H1 (cell line): ENCODE measurements at regions not wholly inside any gene's neighbourhood (a gene's known extent, or its start where the extent isn't known, plus 50 kb on each side); places are given as distances from the start of the nearest gene placed in this dataset.

ENCODE experiments used
- CTCF ChIA-PET: fragments of 300-600 bp; sonication (Branson Sonifier 250); formaldehyde crosslinking; loops from one replicate; lab custom pipeline; 2021; ENCODE audit not compliant: partially characterized antibody; lab: Charles Lee
- POLR2A ChIA-PET: fragments of 300-600 bp; sonication (Branson Sonifier 250); formaldehyde crosslinking; loops from one replicate; lab custom pipeline; 2021; ENCODE audit warnings: inconsistent platforms; ENCODE audit not compliant: partially characterized antibody; lab: Charles Lee
- DNase-seq, 2 experiments: peaks; one replicate each; pipeline versions ENCODE4 v3.0.0 to v3.0.0-alpha.2; 2010 to 2022; ENCODE audit warnings: low spot score in 2 of 2, low read depth in 1 of 2, mixed read lengths in 1 of 2
- FAIRE-seq: peaks from 2 replicates; lab custom pipeline; 2011; peaks lifted over from hg19 to GRCh38; lab: Jason Lieb, UNC
- H2AFZ ChIP-seq: 2 replicates; pipeline ENCODE4 v1.8.1; 2012; ENCODE audit warnings: low read length, inconsistent platforms
- H2AK5ac ChIP-seq: 2 replicates; pipeline ENCODE4 v1.6.1; 2013; ENCODE audit warnings: low read depth, low read length
- H2BK120ac ChIP-seq: replicated peaks from 2 replicates; pipeline ENCODE3; 2013; ENCODE audit warnings: low read depth, low read length, inconsistent platforms
- H2BK12ac ChIP-seq: 2 replicates; pipeline ENCODE4 v1.6.1; 2013; ENCODE audit warnings: low read depth, low read length
- H2BK15ac ChIP-seq: 2 replicates; pipeline ENCODE4 v1.6.1; 2013; ENCODE audit warnings: low read length
- H2BK20ac ChIP-seq: 2 replicates; pipeline ENCODE4 v1.6.1; 2013; ENCODE audit warnings: low read length
- H2BK5ac ChIP-seq: 2 replicates; pipeline ENCODE4 v1.6.1; 2013; ENCODE audit warnings: low read depth, low read length
- H3K14ac ChIP-seq: 2 replicates; pipeline ENCODE4 v1.6.1; 2013; ENCODE audit warnings: inconsistent platforms; ENCODE audit not compliant: insufficient read length
- H3K18ac ChIP-seq: 2 replicates; pipeline ENCODE4 v1.6.1; 2013; ENCODE audit warnings: low read length; ENCODE audit errors: extremely low read depth
- H3K23ac ChIP-seq: 2 replicates; pipeline ENCODE4 v1.6.1; 2013; ENCODE audit warnings: inconsistent platforms; ENCODE audit not compliant: insufficient read length
- H3K23me2 ChIP-seq: 2 replicates; pipeline ENCODE4 v1.6.1; 2013; ENCODE audit warnings: low read depth, low read length
- H3K27ac ChIP-seq: 2 replicates; pipeline ENCODE4 v1.6.1; 2011; ENCODE audit warnings: low read depth, low read length, inconsistent platforms
- H3K27me3 ChIP-seq, 4 experiments: replicated peaks in 1 of 4; 1 replicate in 1 of 4; 2 replicates in 3 of 4; pipeline versions ENCODE4 v1.6.1 to v1.8.1; 2011 to 2013; ENCODE audit warnings: low read length in 3 of 4, mild to moderate bottlenecking in 3 of 4, inconsistent platforms in 2 of 4, mixed read lengths in 2 of 4, moderate library complexity in 1 of 4; ENCODE audit not compliant: control insufficient read depth in 3 of 4, insufficient read depth in 3 of 4; ENCODE audit errors: extremely low read depth in 1 of 4
- H3K36me3 ChIP-seq, 4 experiments: 2 replicates each; pipeline versions ENCODE4 v1.6.1 to v1.8.1; 2011 to 2013; ENCODE audit warnings: mild to moderate bottlenecking in 4 of 4, low read length in 3 of 4, moderate library complexity in 2 of 4, control low read depth in 1 of 4, inconsistent platforms in 1 of 4; ENCODE audit not compliant: insufficient read depth in 4 of 4, control insufficient read depth in 2 of 4
- H3K4ac ChIP-seq: replicated peaks from 2 replicates; pipeline ENCODE3; 2013; ENCODE audit warnings: low read length, low read depth, mixed read lengths, inconsistent platforms; ENCODE audit not compliant: insufficient read length
- H3K4me1 ChIP-seq, 4 experiments: replicated peaks in 1 of 4; 1 replicate in 1 of 4; 2 replicates in 3 of 4; pipeline versions ENCODE4 v1.6.1 to v1.8.1; 2011 to 2013; ENCODE audit warnings: low read length in 3 of 4, inconsistent platforms in 2 of 4, mixed read lengths in 1 of 4; ENCODE audit not compliant: insufficient read depth in 4 of 4, control insufficient read depth in 3 of 4
- H3K4me2 ChIP-seq, 2 experiments: 2 replicates each; pipeline versions ENCODE4 v1.6.1 to v1.8.1; 2011 to 2013; ENCODE audit warnings: low read depth in 2 of 2, low read length in 2 of 2, control low read depth in 1 of 2, inconsistent platforms in 1 of 2, mild to moderate bottlenecking in 1 of 2; ENCODE audit not compliant: insufficient read depth in 1 of 2
- H3K4me3 ChIP-seq, 4 experiments: fragments of 200-600, 300-600 bp in 1 of 4; sonication (generic), shearing (Covaris generic), sonication (Bioruptor Twin) in 1 of 4; 2 replicates each; pipeline versions ENCODE4 v1.5.1 to v1.8.1; 2011 to 2016; ENCODE audit warnings: low read length in 4 of 4, low read depth in 3 of 4, control low read depth in 2 of 4, inconsistent platforms in 2 of 4, mild to moderate bottlenecking in 2 of 4, mixed read lengths in 1 of 4, moderate library complexity in 1 of 4; ENCODE audit not compliant: insufficient read depth in 2 of 4; ENCODE audit errors: extremely low read depth in 1 of 4
- H3K56ac ChIP-seq: replicated peaks from 2 replicates; pipeline ENCODE3; 2013; ENCODE audit warnings: low read depth, mild to moderate bottlenecking, mixed read lengths, low read length, inconsistent platforms; ENCODE audit not compliant: insufficient read length
- H3K79me1 ChIP-seq: 2 replicates; pipeline ENCODE4 v1.6.1; 2013; ENCODE audit warnings: low read depth, low read length, control low read depth
- H3K79me2 ChIP-seq, 2 experiments: 2 replicates each; pipeline versions ENCODE4 v1.6.1 to v1.8.1; 2012 to 2013; ENCODE audit warnings: low read length in 2 of 2, mild to moderate bottlenecking in 2 of 2, inconsistent platforms in 1 of 2; ENCODE audit not compliant: insufficient read depth in 2 of 2, control insufficient read depth in 1 of 2
- H3K9ac ChIP-seq, 4 experiments: replicated peaks in 1 of 4; 1 replicate in 1 of 4; 2 replicates in 3 of 4; pipeline versions ENCODE4 v1.6.1 to v1.8.1; 2011 to 2013; ENCODE audit warnings: low read depth in 3 of 4, low read length in 3 of 4, control low read depth in 2 of 4, mild to moderate bottlenecking in 2 of 4, moderate library complexity in 2 of 4, inconsistent platforms in 1 of 4; ENCODE audit errors: extremely low read depth in 1 of 4
- H3K9me3 ChIP-seq, 2 experiments: 2 replicates each; pipeline versions ENCODE4 v1.6.1 to v1.8.1; 2012 to 2013; ENCODE audit warnings: mild to moderate bottlenecking in 2 of 2, moderate library complexity in 2 of 2, control low read depth in 1 of 2, inconsistent platforms in 1 of 2, low read depth in 1 of 2, low read length in 1 of 2, mixed read lengths in 1 of 2; ENCODE audit not compliant: insufficient read depth in 2 of 2
- H4K20me1 ChIP-seq, 2 experiments: replicated peaks in 1 of 2; 2 replicates each; pipeline versions ENCODE3 to v1.8.1; 2011 to 2013; ENCODE audit warnings: inconsistent platforms in 2 of 2, low read length in 2 of 2, mild to moderate bottlenecking in 1 of 2; ENCODE audit not compliant: insufficient read depth in 2 of 2, control insufficient read depth in 1 of 2
- H4K5ac ChIP-seq: 2 replicates; pipeline ENCODE4 v1.6.1; 2013; ENCODE audit warnings: low read length, low read depth, mixed read lengths, inconsistent platforms; ENCODE audit not compliant: insufficient read length
- H4K8ac ChIP-seq: 2 replicates; pipeline ENCODE4 v1.8.0; 2013; ENCODE audit warnings: mild to moderate bottlenecking, moderate library complexity, low read length, inconsistent platforms; ENCODE audit not compliant: insufficient read depth; ENCODE audit errors: extremely low read depth
- H4K91ac ChIP-seq: replicated peaks from 2 replicates; pipeline ENCODE3; 2013; ENCODE audit warnings: low read length, mixed read lengths, inconsistent platforms; ENCODE audit not compliant: insufficient read length
- ASH2L ChIP-seq: fragments of 200-600, 300-600 bp; sonication (generic); IDR thresholded peaks from one replicate; pipeline ENCODE4 v1.7.1; 2017; ENCODE audit warnings: low read length
- BACH1 ChIP-seq: IDR thresholded peaks from 2 replicates; pipeline ENCODE4 v1.6.1; 2012; ENCODE audit warnings: low read length, improper control_type of control experiment
- CBX8 ChIP-seq: fragments of 300-800, 300-1000 bp; sonication (generic); IDR thresholded peaks from 2 replicates; pipeline ENCODE4 v1.7.1; 2016; ENCODE audit warnings: low read depth, low read length, borderline replicate concordance
- CEBPB ChIP-seq: IDR thresholded peaks from 2 replicates; pipeline ENCODE4 v1.6.1; 2012; ENCODE audit warnings: low read depth, low read length
- CHD2 ChIP-seq: IDR thresholded peaks from 2 replicates; pipeline ENCODE4 v1.6.1; 2012; ENCODE audit warnings: low read length, improper control_type of control experiment
- EZH2 ChIP-seq: fragments of 200-600 bp; sonication (generic); IDR thresholded peaks from 2 replicates; pipeline ENCODE4 v1.7.1; 2012; ENCODE audit warnings: low read depth, mild to moderate bottlenecking, moderate library complexity, low read length, inconsistent platforms; ENCODE audit not compliant: severe bottlenecking
- FOSL1 ChIP-seq: IDR thresholded peaks from 2 replicates; pipeline ENCODE4 v1.6.1; 2011; ENCODE audit warnings: mild to moderate bottlenecking, low read depth, low read length, moderate library complexity; ENCODE audit not compliant: insufficient read depth
- POLR2A ChIP-seq, 2 experiments: IDR thresholded peaks; 1 replicate in 1 of 2; 2 replicates in 1 of 2; pipeline ENCODE4 v1.6.1; 2011; ENCODE audit warnings: low read depth in 2 of 2, low read length in 2 of 2, mild to moderate bottlenecking in 2 of 2; ENCODE audit errors: control extremely low read depth in 1 of 2
- POU5F1 ChIP-seq: IDR thresholded peaks from 2 replicates; pipeline ENCODE4 v1.6.1; 2011; ENCODE audit warnings: low read depth, mild to moderate bottlenecking, low read length, moderate library complexity
- RBBP5 ChIP-seq: IDR thresholded peaks from 2 replicates; pipeline ENCODE4 v1.7.1; 2012; ENCODE audit warnings: low read depth, mild to moderate bottlenecking, inconsistent platforms, low read length, moderate library complexity, borderline replicate concordance
- WGBS, 2 experiments: shearing (Covaris generic) in 1 of 2; methylation state at CpG; one replicate each; pipeline versions ENCODE4 v1.1.6 to v1.1.7; 2013 to 2015; ENCODE audit warnings: low lambda C conversion rate in 2 of 2, mixed read lengths in 2 of 2, inconsistent platforms in 1 of 2, low coverage in 1 of 2, missing lambda C conversion rate in 1 of 2; ENCODE audit not compliant: insufficient replicate concordance in 2 of 2, insufficient coverage in 1 of 2, insufficient read length in 1 of 2; ENCODE audit errors: extremely low coverage in 1 of 2, missing lambda C conversion rate in 1 of 2; 5-methylcytosine and 5-hydroxymethylcytosine counted together
- TF ChIP-seq, protein P1 (sequence below): IDR thresholded peaks from 2 replicates; pipeline ENCODE4 v1.6.1; 2011; ENCODE audit warnings: low read length, improper control_type of control experiment
- TF ChIP-seq, protein P2 (sequence below): IDR thresholded peaks from 2 replicates; pipeline ENCODE4 v1.6.1; 2011; ENCODE audit warnings: low read depth, mild to moderate bottlenecking, low read length; ENCODE audit not compliant: insufficient read depth

DNA sequence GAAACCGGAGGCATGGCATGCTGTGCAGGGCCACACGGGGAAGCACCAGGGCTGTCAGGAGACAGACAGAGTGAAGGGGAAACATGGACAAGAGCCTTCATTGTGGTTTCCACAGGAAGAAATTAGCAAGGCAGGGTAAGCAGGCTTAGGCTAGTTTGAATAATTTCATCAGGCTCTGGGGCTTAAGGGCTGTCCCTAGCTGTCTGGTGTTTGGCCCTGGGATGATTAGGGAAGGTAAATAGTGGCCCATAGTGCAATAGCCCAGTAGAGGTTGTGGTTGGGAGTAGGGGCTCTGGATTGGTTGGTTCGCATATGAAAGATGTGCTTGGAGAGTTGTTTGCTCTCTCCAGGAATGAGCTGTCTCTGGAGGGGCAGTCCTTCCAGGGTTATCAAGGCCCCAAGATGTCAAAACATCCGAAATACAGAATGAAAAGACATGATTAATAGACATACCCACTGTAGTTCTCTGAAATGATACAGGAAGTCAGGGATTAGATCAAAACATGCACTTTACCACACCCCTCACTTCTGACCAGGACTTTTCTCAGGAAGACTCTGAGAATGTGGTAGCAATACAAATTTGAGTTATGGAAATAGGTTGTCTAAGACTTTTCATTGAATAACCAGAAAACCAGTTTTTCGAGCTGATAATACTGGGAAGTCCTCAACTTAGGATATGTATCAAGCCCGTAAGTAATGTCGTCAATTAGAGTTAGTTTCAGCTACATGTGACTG, 224.9 kb upstream of the NFE2L3 start:
- Histone ChIP-seq H2AFZ (0 out of 2 replicates have a peak overlapping the region, but pooled peaks have one; percentile 1), H3K56ac (no peak overlapping the region), H2BK5ac (no peak overlapping the region), H3K27me3 (no peaks in the 10 kb centered on the region), H3K23ac (no peak overlapping the region), H3K79me2 (no peaks in the 10 kb centered on the region), H2AK5ac (no peak overlapping the region), H3K4me2 (no peak overlapping the region), H2BK12ac (no peak overlapping the region), H3K18ac (no peak overlapping the region), H3K4me3 (no peak overlapping the region), H4K91ac (no peak overlapping the region), H3K4me1 (peaks cover 0 to 4% (median 0%) of the 10 kb centered on the region in 4 experiments; a peak in 1 of 7 replicates), H3K14ac (no peak overlapping the region), H2BK15ac (no peak overlapping the region), H3K4ac (no peak overlapping the region), H3K36me3 (no peaks in the 10 kb centered on the region), H2BK120ac (no peak overlapping the region), H4K20me1 (no peaks in the 10 kb centered on the region), H3K9ac (no peak overlapping the region), H3K9me3 (no peaks in the 10 kb centered on the region), H3K23me2 (no peaks in the 10 kb centered on the region; the same call in 1 of the 2 replicates), H2BK20ac (no peak overlapping the region), H4K5ac (no peak overlapping the region), H4K8ac (no peak overlapping the region), H3K27ac (no peak overlapping the region), H3K79me1 (no peaks in the 10 kb centered on the region)
- FAIRE-seq = no peak
- DNase-seq = no peak
- ChIA-PET CTCF (interaction anchor here (1.3 kb wide), 1 partner anchor 19 kb away, joined by 4 read pairs; no protein-coding TSS in a partner anchor), POLR2A (interaction anchor here (1.3 kb wide), 1 partner anchor 13 kb away, joined by 4 read pairs; no protein-coding TSS in a partner anchor)
- 80% methylated on average over 7 of the region's 7 CpGs; no CpG with 5 or more reads in 1 of the 2 experiments for WGBS, 2 experiments
- no peak for TF ChIP-seq EZH2
- TF ChIP-seq FOSL1 = no peak
- TF ChIP-seq POU5F1 = no peak
- TF ChIP-seq BACH1 = no peak
- no peak for TF ChIP-seq POLR2A (IDR thresholded peaks at IDR 0.05; ENCODE audit: control extremely low read depth in 1 of 2, low read depth in 2 of 2, low read length in 2 of 2)
- no peak for TF ChIP-seq CBX8
- TF ChIP-seq, protein P1, sequence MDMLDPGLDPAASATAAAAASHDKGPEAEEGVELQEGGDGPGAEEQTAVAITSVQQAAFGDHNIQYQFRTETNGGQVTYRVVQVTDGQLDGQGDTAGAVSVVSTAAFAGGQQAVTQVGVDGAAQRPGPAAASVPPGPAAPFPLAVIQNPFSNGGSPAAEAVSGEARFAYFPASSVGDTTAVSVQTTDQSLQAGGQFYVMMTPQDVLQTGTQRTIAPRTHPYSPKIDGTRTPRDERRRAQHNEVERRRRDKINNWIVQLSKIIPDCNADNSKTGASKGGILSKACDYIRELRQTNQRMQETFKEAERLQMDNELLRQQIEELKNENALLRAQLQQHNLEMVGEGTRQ = no peak
- TF ChIP-seq, protein P2, sequence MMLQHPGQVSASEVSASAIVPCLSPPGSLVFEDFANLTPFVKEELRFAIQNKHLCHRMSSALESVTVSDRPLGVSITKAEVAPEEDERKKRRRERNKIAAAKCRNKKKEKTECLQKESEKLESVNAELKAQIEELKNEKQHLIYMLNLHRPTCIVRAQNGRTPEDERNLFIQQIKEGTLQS = no peak
- TF ChIP-seq CHD2 = no peak
- TF ChIP-seq CEBPB = no peak
- no peak for TF ChIP-seq ASH2L
- no peak for TF ChIP-seq RBBP5
